Activated CD8-positive, alpha-beta memory T cell treated with anti-CD3 and anti-CD28 coated beads for 48 hours (primary cell): ENCODE measurements at regions not wholly inside any gene's neighbourhood (a gene's known extent, or its start where the extent isn't known, plus 50 kb on each side); places are given as distances from the start of the nearest gene placed in this dataset.
"Not testable (repeated sequence)": the region's sequence is repeated elsewhere in the genome, so short reads cannot be mapped to it uniquely, and the experiment has no call there.

Source experiments
- DNase-seq, 3 experiments: peaks; one replicate each; pipeline ENCODE4 v3.0.0-alpha.2; 2020; ENCODE audit warnings: low read depth in 2 of 3, low spot score in 2 of 3

DNA sequence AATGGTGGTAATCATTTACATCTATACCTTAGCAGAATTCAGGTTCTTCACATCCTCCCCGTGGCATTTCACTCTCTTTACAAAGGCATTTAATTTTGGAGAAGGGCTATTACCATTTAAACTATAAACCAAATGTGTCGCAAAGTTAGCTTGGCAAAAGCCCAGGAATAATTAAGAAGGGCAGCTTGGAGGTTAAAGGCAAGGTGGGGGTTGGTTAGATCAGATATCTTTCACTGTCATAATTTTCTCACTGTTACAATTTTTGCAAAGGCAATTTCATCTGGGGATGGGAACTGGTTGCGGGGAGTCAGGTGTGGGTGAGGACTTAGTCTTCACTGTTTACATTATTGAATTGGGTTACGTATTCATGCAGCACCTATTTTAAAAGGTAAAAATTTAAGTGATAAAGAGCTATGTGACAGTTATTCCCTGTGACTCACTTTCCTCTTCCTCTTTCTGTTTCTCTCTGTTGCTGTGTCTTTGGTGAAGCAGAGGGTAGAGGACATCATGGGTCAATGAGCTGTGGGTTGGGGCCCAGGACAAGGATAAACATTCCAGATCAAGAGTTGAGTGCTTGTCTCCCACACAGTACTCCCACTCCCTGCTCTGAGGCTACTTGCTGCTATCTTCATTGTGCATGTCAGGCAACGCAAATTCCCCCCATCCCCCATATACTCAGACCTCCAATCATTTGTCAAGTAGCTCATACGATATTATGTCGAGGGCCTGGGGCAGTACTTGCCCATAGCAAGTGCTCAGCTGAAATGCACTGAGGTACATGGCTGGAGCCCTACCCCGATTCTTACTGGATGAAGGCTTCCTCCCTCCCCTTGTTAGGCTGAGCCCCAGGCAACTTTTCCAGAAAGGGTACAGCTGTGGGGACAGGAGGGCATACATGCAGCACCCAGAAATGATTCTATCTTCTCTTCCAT, 223.1 kb upstream of the MYLIP start:
- DNase-seq, result no peak

DNA sequence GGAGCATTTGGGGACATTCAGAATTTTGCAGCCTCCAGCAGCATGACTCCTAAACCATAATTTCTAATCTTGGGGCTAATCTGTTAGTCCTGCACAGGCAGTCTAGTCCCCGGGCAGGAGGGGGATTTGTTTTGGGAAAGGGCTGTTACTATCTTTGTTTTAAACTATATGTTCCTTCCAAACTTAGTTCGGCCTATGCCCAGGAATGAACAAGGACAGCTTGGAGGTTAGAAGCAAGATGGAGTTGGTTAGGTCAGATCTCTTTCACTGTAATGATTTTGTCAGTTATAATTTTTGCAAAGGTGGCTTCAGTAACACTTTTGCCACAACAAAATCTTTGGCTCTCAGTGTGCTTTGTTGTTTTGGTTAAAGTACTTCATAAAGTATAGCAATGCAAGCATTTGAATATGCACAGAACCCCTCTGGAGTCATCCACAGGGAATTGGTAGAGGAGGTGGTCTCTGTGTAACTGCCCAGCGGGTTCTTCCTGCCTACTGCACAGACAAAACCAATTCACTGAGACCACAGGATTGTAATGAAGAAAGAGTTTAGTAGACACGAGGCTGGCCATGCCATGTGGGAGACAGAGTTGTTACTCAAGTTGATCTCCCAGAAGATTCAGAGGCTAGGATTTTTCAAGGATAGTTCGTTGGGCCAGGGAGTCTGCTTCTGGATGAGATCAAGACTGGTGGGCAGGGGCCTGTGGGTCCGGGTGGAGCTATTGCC, 224.1 kb upstream of the MYLIP start:
- DNase-seq, result no peak

DNA sequence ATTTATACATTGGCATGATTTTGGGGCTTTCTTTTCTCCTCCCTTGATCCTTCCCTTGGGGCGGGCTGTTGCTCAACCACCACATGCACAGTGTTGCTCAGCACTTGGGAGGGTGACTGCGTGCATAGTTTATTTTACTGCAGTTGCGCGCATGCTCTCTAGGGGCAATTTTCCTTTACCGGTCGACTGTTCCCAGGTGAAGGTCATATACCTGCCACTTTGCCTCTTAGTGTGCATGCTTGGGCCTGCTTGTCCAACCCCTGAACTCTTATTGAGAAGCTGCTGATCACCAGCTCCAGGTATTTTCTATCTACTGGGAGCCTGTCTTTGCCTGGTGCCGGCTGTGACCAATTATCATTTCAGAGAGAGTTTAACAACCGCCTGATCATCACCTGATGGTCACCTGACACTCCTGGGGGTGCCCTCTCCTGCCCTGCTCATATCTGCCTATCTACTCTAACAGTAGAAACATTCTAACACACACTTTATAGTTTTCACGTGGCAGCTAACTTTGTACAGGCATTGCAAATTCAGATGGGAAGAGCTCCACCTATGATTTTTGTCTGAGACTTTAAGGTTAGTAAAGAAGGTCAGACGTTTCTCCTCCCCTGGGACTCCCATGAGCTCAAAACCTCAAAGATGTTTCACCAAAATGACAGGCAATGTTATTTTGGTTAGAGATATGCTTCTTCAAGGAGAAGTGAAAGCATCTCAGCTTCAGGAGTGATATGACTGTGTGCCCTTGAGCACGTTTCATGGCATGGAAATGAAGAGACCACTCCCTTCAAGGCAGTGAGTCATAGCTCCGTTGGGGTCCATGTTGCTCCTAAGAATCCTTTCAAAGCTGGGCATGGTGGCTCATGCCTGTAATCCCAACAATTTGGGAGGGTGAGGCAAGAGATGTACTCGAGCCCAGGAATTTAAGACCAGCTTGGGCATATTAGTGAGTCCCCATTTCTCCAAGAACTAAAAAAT, 227.5 kb upstream of the MYLIP start:
- no peak for DNase-seq

DNA sequence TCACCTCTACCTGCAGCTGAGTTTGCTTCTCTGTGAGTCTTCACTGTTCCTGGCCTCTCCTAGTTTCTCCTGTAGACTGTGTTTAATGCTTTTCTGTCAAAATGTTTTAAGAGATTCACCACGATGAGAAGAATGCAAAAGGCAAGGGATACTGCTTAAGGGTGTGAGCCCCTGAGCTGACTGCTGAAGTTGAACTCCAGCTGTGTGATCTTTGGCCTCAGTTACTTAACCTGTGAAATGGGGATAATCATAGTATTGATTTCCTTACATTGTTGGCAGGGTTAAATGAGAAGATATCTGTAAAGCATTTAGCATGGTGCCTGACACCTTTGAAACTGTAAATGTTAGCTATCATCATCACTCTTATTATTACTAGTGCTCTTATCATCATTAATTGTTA, 230.2 kb upstream of the MYLIP start:
- DNase-seq, result no peak

DNA sequence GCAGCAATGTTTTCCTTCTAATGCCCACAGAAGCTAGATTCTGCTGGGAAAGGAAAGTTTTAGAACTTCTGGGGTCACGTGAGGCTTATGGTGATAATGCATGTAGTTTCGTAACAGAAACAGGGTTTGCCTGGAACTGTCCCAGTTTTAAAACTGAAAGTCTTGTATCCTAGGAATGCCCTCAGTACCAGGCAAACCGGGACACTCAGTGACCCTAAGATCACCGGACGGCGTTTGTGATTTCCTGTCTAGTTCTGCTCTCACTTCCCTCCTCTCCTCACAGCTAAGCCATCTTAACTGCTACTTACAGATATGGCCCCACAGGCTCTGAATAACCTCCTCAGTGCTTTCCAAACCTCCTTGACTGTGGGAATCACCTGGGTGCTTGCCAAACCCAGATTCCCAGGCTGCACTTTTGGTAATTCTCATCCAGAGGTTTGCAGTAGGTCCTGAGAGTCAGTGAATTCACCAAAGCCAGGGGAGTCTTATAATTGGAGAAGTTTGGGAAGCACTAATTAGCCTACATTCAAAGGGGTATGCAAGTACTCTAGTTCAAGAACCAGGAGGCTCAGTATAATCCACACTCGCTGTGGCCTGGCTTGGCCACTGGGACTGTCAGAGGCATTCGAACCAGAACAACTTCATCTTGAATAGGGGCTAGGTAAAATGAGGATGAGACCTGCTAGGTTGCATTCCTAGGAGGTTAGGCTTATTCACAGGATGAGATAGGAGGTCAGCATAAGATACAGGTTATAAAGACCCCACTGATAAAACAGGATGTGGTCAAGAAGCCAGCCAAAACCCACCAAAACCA, 231.6 kb upstream of the MYLIP start:
- DNase-seq, result no peak

DNA sequence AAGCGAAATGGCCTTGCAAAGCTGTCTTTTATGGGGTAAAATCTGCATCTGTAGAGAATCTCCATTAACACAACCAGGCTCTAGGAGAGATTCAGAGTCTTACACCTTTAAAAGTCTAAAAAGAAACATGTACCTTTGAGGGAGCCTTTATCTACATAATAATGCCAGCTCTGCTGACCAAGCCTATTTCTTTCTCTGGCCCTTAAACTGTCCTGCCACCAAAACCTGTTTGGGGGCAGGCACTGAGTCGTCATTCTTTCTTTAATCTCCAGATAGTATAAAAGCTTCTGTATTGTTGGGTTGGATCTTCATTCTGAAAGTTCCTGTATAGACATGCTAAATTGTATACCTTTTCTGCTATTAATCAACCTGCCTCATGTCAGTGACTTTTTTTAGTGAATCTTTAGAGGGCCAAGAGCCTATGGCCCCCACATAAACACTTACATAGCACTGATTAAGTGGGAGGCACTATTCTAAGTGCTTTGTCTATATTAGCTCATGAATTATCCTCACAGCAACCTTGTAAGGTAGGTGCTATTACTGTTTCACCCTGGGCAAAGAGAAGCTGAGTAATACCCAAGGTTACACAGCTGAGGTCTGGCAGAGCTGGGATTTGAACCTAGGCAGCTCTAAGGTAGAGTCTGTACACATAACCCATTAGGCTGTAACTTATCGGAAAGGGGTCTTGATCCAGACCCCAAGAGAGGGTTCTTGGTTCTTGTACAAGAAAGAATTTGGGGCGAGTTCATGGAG, 232.3 kb upstream of the DTNBP1 start:
- DNase-seq, result no peak

DNA sequence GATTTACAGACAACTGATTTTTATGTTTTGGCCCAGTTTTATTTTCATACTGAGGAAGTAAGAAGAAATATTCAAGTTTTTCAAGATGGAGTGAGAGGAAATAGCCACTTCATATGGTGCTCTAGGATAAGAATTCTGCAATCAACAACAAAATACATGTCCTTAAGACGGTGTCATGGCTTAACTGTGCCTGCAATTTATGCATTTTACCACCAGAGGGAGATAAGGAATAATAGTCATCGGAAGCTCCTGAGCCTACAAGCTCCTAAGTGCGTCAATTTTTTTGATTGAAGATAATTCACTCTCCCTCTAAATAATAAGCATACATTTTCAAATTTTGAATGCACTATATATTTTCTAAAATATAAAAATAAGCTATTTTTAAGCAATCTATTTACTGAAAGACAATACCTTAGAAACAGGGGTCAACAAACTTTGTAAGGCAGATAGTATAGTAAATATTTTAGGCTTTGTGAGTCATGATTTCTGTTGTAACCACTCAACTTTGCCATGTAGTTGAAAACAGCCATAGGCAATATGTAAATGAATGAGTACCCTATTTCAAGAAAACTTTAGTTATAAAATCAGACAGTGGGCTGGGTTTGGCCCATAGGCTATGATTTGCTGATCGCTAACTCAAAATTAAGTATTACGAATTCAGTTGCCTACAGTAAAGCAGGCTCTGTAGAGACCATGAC, 230.9 kb upstream of the DTNBP1 start:
- DNase-seq, result no peak

DNA sequence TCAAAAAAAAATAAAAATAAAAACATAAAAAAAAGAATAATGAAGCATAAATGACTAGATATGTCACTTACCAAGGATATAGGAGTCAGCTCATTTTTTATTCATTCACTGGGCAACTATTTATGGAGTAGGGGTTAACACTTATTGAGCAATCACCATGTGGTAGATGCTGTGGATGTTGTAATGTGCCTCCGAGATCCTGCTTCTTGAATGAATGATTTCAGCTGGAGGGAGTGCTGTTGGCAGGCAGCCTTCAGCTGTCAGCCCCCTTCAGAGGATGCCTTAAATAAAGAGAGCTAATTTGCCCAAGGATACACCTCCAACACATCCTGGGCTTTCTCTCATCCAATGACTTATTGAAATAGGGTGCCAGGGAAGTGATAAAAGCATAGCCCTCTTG, 229.5 kb upstream of the DTNBP1 start:
- no peak for DNase-seq

DNA sequence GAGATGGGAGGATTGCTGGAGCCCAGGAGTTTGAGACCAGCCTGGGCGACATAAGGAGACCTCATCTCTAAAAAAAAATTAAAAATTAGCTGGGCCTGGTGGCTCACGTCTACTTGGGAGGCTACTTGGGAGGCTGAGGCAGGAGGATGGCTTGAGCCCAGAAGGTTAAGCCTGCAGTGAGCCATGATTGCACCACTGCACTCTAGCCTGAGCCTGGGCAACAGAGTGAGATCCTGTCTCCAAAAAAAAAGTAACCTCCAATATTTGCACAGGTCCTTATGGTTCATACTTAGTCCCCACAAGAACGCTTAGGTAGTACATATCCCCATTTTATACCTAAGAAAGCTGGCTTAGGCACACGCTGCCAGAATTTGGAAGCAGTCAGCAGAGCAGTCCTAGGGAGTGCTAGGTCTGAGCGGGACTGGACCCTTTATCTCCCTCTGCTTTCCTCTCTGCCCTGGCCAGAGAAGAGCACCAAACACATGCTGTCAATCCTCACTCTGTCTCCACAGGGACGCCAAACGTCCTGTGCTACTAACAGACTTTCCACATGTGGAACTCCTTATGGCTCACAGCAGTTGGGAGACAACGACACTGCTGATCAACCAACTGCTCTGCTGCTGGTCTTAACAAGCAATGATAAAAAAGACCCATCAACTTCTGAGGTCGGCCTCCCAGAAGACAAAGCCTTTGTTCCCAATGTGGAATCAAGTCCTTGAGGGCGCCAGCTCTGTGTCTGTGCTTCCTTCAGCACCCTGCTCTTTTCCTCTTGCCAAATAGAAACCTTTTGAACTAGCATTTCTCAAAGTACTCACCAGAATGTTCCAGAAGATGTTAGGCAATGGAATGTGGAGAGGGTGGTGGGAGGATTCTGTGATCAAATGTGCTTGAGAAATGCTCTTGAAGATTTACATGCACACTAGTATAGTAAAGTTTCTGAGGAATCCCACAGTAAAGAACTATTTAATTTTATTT, 226.3 kb upstream of the DTNBP1 start:
- no peak for DNase-seq

DNA sequence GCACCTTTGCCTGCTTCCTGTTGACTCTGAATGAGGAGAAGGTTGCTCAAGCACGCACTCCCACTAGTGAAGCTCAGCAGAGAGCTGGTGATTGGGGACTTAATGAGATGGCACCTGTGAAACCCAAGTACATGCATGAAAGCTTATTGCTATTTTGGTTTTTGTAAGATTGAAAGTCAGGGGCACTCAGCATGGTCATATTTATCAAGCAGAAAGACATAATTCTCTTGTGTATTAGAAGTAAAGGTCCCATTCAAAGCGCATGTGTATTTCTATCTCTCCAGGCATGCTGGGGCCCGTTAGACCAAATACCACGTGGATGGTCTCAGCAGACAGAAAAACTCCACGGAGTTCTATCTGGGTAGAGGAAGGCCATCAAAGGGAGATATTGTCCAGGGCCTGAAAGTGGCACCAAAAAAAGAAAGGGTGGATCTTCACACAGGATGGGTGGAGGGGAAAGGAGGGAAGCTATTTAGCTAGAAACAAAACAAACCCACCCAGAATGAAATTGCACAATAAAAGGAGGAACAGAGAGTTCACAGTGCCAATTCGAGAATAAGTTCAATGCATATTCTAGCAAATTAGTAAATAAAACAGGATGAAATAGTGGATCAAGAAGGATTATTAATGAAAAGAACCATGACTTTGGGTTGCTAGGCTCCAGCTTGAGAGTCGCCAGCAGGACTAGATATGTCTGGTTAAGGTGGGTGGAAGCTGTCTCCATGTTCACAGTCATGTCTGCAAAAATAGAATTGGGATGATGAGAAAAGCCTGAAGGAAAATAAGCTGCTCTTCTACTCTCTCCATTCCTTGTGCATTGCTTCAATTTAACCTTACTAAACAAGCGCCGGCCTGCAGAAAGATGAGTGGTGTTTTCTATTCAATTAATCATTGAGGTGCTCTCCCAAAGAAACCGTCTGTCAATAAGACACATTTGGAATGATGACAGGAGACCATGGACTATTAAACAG, 224.9 kb upstream of the DTNBP1 start:
- DNase-seq, result no peak

DNA sequence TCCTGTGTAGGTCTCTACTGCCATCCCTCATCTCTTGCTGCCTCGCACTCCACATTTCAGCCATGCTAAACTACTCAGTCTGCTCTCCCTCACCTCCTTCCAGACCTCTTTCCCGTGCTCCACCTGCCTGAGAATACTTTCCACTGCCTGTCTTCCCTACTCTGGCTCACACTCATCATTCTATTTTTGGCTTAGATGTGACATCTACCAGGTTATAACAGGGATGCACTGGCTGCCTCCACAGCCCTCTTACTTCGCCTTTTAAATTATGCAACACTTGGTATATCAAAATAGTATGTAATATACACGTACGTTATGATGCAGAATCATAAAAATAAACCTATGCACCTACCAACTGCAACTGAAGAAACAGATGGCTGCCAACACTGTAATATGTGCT, 222.8 kb upstream of the DTNBP1 start:
- DNase-seq, result no peak

DNA sequence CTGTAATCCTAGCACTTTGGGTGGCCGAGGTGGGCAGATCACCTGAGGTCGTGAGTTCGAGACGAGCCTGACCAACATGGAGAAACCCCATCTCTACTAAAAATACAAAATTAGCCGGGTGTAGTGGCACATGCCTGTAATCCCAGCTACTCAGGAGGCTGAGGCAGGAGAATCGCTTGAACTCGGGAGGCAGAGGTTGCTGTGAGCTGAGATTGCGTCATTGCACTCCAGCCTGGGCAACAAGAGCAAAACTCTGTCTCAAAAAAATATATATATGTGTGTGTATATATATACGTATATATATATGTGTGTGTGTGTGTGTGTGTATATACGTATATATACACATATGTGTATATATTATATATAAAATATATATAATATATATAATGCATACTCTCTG, 220.8 kb upstream of the DTNBP1 start:
- not testable (repeated sequence) for DNase-seq

DNA sequence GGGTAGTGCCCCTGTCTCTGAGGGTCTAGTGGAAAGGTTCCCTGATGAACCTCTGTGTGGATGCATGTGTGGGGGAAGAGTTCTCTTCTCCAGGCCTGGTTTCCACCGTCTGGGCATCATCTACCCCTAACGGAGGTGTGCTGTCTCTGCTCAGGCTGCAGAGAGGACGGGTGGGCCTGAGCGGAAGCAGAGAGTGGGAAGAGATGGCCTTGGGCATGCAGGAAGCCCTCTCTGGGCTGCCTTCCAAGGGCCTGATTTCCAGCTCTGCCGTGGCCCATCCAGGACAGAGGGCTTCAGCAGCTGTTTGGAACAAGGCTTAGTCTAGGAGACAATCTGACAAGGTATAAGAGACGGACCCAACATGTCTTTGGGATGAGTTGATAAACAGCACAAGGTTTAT, 220.1 kb upstream of the DTNBP1 start:
- DNase-seq, result no peak

DNA sequence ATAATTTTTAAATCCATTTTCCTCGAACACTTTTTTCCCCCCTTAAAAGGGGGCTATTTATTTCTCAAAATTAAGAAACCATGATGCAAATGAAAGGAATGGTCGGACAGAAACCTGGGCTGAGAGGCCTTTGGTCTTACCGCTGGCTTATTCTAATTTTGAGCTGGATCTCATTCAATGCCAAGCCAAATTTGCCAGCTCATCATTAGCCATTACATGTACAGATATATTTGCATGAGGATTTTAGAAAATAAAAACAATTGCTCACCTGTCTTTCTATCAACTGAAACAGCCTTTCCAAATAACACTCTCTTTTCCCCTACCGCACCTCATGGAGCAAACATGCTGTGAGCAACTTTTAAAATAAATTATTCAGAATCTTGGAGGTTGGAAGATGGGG, 219.5 kb upstream of the DTNBP1 start:
- no peak for DNase-seq

DNA sequence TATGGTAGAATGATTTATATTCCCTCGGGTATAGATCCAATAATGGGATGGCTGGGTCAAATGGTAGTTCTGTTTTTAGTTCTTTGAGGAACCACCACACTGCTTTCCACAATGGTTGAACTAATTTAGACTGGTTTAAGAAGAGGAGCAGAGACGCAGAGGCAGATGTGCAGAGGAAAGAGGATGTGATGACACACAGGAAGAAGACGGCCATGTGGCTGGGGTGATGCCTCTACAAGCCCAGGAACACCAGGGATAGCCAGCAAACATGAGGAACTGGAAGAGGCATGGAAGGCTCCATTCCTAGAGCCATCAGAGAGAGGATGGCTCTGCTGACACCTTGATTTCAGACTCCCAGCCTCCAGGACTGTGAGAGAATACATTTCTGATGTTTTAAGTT, 218.3 kb upstream of the DTNBP1 start:
- DNase-seq, result no peak

DNA sequence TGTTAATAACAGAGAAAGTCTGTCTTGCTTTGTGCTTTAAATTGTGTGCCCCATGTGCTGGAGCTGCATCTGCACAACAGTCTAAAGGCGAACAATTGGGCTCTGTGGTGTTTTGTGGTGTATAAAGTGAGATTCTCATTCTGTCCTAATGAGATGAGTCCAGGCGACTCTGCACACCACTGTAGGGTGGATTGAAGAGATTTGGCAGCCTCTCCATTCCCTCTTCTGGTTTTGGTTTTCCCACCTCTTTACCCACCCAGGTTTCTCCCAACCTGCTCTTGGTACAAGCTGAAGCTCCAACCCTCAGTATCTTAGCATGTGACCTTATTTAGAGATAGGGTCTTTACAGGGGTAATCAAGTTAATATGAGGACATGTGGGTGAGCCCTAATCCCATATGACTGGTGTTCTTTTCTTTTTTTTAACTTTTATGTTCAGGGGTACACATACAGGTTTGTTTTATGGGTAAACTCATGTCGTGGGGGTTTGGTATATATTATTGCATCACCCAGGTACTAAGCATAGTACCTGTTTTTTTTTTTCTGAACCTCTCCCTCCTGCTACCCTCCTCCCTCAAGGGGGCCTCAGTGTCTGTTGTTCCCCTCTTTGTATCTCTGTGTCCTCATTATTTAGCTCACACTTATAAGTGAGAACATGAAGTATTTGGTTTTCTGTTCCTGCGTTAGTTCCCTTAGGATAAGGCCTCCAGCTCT, 217.6 kb upstream of the DTNBP1 start:
- no peak for DNase-seq
